ENCODE measurements at regions not wholly inside any gene's neighbourhood (a gene's known extent, or its start where the extent isn't known, plus 50 kb on each side); places are given as distances from the start of the nearest gene placed in this dataset.
"Not testable (repeated sequence)": the region's sequence is repeated elsewhere in the genome, so short reads cannot be mapped to it uniquely, and the experiment has no call there.

- no peak for DNase-seq
These were observed 1187.8 kb downstream of the TECRL start for GRCh38 chr4:63221477-63221876.

GRCh38 chr4:63218856-63219255, 1190.4 kb downstream of the TECRL start:
- peak; percentile 94 for DNase-seq

GRCh38 chr4:63214076-63214475, 1195.2 kb downstream of the TECRL start:
- no peak for DNase-seq

GRCh38 chr4:63211776-63212479, 1197.3 kb downstream of the TECRL start:
- no peak for DNase-seq

- no peak for DNase-seq
These were observed 1197.9 kb downstream of the TECRL start for GRCh38 chr4:63211375-63211774.

GRCh38 chr4:63193029-63193428, 1216.2 kb downstream of the TECRL start:
- not testable (repeated sequence) for DNase-seq

GRCh38 chr4:63171341-63171740, 1237.9 kb downstream of the TECRL start:
- no peak for DNase-seq

GRCh38 chr4:63170923-63171322, 1238.3 kb downstream of the TECRL start:
- DNase-seq: no peak

- DNase-seq: no peak
These were observed 1239.4 kb downstream of the TECRL start for GRCh38 chr4:63169836-63170235.

- DNase-seq: no peak
These were observed 1253.7 kb downstream of the TECRL start for GRCh38 chr4:63155561-63155960.

- no peak for DNase-seq
These were observed 1285.8 kb downstream of the TECRL start for GRCh38 chr4:63123441-63123840.

- no peak for DNase-seq
These were observed 1286.3 kb downstream of the TECRL start for GRCh38 chr4:63122955-63123354.

GRCh38 chr4:63106600-63106999, 1302.7 kb downstream of the TECRL start:
- DNase-seq: no peak

- no peak for DNase-seq
These were observed 1303.4 kb downstream of the TECRL start for GRCh38 chr4:63105839-63106238.

GRCh38 chr4:63090641-63091040, 1318.6 kb downstream of the TECRL start:
- DNase-seq: no peak

- no peak for DNase-seq
These were observed 1324.2 kb downstream of the TECRL start for GRCh38 chr4:63085091-63085490.

- no peak for DNase-seq
These were observed 1328.3 kb downstream of the TECRL start for GRCh38 chr4:63080934-63081333.

GRCh38 chr4:63063760-63064159, 1345.5 kb downstream of the TECRL start:
- DNase-seq: no peak

GRCh38 chr4:63062891-63063290, 1346.4 kb downstream of the TECRL start:
- DNase-seq: not testable (repeated sequence)

- peak; percentile 97 for DNase-seq
These were observed 1359.5 kb downstream of the TECRL start for GRCh38 chr4:63049726-63050125.

GRCh38 chr4:63049278-63049677, 1360.0 kb downstream of the TECRL start:
- DNase-seq: no peak

- peak; percentile 59 for DNase-seq
These were observed 1372.9 kb downstream of the TECRL start for GRCh38 chr4:63036159-63036866.

GRCh38 chr4:63029380-63029779, 1379.9 kb downstream of the TECRL start:
- no peak for DNase-seq

- no peak for DNase-seq
These were observed 1388.6 kb downstream of the TECRL start for GRCh38 chr4:63020661-63021060.

- DNase-seq: no peak
These were observed 1392.0 kb downstream of the TECRL start for GRCh38 chr4:63017300-63017699.

All from islet precursor cell (in vitro differentiated cells).